T-cell (primary cell): ENCODE measurements at regions not wholly inside any gene's neighbourhood (a gene's known extent, or its start where the extent isn't known, plus 50 kb on each side); places are given as distances from the start of the nearest gene placed in this dataset.

Experiments used
- ATAC-seq, 4 experiments: fragments of 200-7000 bp in 3 of 4; fragments of 150-1000 bp in 1 of 4; cut with Tn5 transposase; replicated peaks in 1 of 4; 1 replicate in 3 of 4; 2 replicates in 1 of 4; pipeline ENCODE4 v1.10.0; 2021; ENCODE audit warnings: moderate library complexity in 3 of 4, mild to moderate bottlenecking in 2 of 4, moderate number of reproducible peaks in 1 of 4
- CTCF ChIA-PET, 2 donors: fragments of 300-600 bp; sonication (Branson Sonifier 250); formaldehyde crosslinking; loops; one replicate each; lab custom pipeline; 2022; ENCODE audit warnings: antibody characterized with exemption in 2 of 2; lab: Charles Lee
- POLR2A ChIA-PET, 2 donors: fragments of 300-600 bp; sonication (Branson Sonifier 250); formaldehyde crosslinking; loops; one replicate each; lab custom pipeline; 2022; ENCODE audit warnings: antibody characterized with exemption in 2 of 2; lab: Charles Lee
- DNase-seq, 35 experiments: peaks; one replicate each; pipeline versions ENCODE4 v3.0.0 to v3.0.0-alpha.2; 2013 to 2023
- H3K27ac ChIP-seq: one replicate; pipeline ENCODE4 v1.5.1; 2013; ENCODE audit warnings: low read length
- H3K27me3 ChIP-seq, 2 experiments: replicated peaks in 1 of 2; 1 replicate in 1 of 2; 2 replicates in 1 of 2; pipeline versions ENCODE4 v1.6.1 to v1.7.0; 2013; ENCODE audit warnings: low read length in 1 of 2, mixed read lengths in 1 of 2; ENCODE audit not compliant: control insufficient read depth in 2 of 2, insufficient read depth in 2 of 2; ENCODE audit errors: extremely low read depth in 1 of 2
- H3K36me3 ChIP-seq, 2 donors: 1 replicate in 1 of 2; 2 replicates in 1 of 2; pipeline versions ENCODE4 v1.6.1 to v1.7.0; 2013; ENCODE audit warnings: low read length in 1 of 2; ENCODE audit not compliant: control insufficient read depth in 2 of 2, insufficient read depth in 1 of 2; ENCODE audit errors: extremely low read depth in 1 of 2
- H3K4me1 ChIP-seq, 2 experiments: 1 replicate in 1 of 2; 2 replicates in 1 of 2; pipeline versions ENCODE4 v1.6.1 to v1.7.0; 2013; ENCODE audit warnings: low read length in 2 of 2, mixed read lengths in 1 of 2; ENCODE audit not compliant: insufficient read depth in 2 of 2, control insufficient read depth in 1 of 2; ENCODE audit errors: extremely low read depth in 1 of 2
- H3K4me3 ChIP-seq, 2 donors: 1 replicate in 1 of 2; 2 replicates in 1 of 2; pipeline versions ENCODE4 v1.5.1 to v1.7.0; 2013; ENCODE audit warnings: mild to moderate bottlenecking in 2 of 2, low read length in 1 of 2, moderate library complexity in 1 of 2; ENCODE audit not compliant: control insufficient read depth in 1 of 2; ENCODE audit errors: extremely low read depth in 1 of 2
- H3K9me3 ChIP-seq: 2 replicates; pipeline ENCODE4 v1.7.0; 2013
- H3K27ac Mint-ChIP-seq, 2 donors: one replicate each; pipeline ENCODE4 v1.8.0; 2020 to 2021; ENCODE audit warnings: mild to moderate bottlenecking in 2 of 2, mixed read lengths in 2 of 2
- H3K27me3 Mint-ChIP-seq, 2 donors: one replicate each; pipeline ENCODE4 v1.8.0; 2021 to 2022; ENCODE audit warnings: mixed read lengths in 2 of 2
- H3K36me3 Mint-ChIP-seq: one replicate; pipeline ENCODE4 v1.8.0; 2021; ENCODE audit warnings: mixed read lengths
- H3K4me1 Mint-ChIP-seq, 3 donors: one replicate each; pipeline ENCODE4 v1.8.0; 2020 to 2022; ENCODE audit warnings: mixed read lengths in 3 of 3, mild to moderate bottlenecking in 1 of 3
- H3K4me3 Mint-ChIP-seq, 3 donors: one replicate each; pipeline ENCODE4 v1.8.0; 2020 to 2022; ENCODE audit warnings: mild to moderate bottlenecking in 3 of 3, mixed read lengths in 3 of 3, moderate library complexity in 3 of 3
- H3K9me3 Mint-ChIP-seq, 3 donors: one replicate each; pipeline ENCODE4 v1.8.0; 2020 to 2022; ENCODE audit warnings: mixed read lengths in 3 of 3
- WGBS: methylation state at CpG from one replicate; pipeline ENCODE4 v1.1.5; 2013; ENCODE audit warnings: missing lambda C conversion rate; ENCODE audit not compliant: insufficient coverage; 5-methylcytosine and 5-hydroxymethylcytosine counted together

- peaks cover 0 to 3% (median 2%) of the 10 kb centered on the region in 3 donors for H3K9me3 Mint-ChIP-seq
- POLR2A ChIA-PET: no interaction called here
- no peak overlapping the region for H3K4me3 Mint-ChIP-seq
- H3K36me3 Mint-ChIP-seq: no peaks in the 10 kb centered on the region
- no peaks in the 10 kb centered on the region for H3K4me1 ChIP-seq
- DNase-seq (no peak), ATAC-seq (no peak)
- no peaks in the 10 kb centered on the region for H3K4me1 Mint-ChIP-seq
- H3K4me3 ChIP-seq: no peak overlapping the region
- no peaks in the 10 kb centered on the region for H3K27me3 ChIP-seq
- no peaks in the 10 kb centered on the region for H3K36me3 ChIP-seq
- no peak overlapping the region for H3K27ac Mint-ChIP-seq
- CTCF ChIA-PET: no interaction called here
- peaks cover 0 to 3% of the 10 kb centered on the region in 2 donors for H3K27me3 Mint-ChIP-seq
- H3K9me3 ChIP-seq: no peaks in the 10 kb centered on the region
- WGBS: 97% methylated on average over 2 of the region's 3 CpGs
- H3K27ac ChIP-seq: no peak overlapping the region
Observed at GRCh38 chr12:19979584-19979983, 388.8 kb upstream of the PDE3A start.

- POLR2A ChIA-PET: no interaction called here
- DNase-seq (no peak), ATAC-seq (no peak)
- no CpG with 5 or more reads among the region's 2 CpGs for WGBS
- no peaks in the 10 kb centered on the region for H3K36me3 Mint-ChIP-seq
- no peak overlapping the region for H3K27ac Mint-ChIP-seq
- H3K9me3 Mint-ChIP-seq: peaks cover 0 to 3% (median 2%) of the 10 kb centered on the region in 3 donors
- H3K4me3 Mint-ChIP-seq: no peak overlapping the region
- H3K4me1 Mint-ChIP-seq: no peaks in the 10 kb centered on the region
- Histone ChIP-seq H3K4me1 (no peaks in the 10 kb centered on the region), H3K9me3 (no peaks in the 10 kb centered on the region), H3K27me3 (no peaks in the 10 kb centered on the region), H3K4me3 (no peak overlapping the region), H3K27ac (no peak overlapping the region), H3K36me3 (no peaks in the 10 kb centered on the region)
- H3K27me3 Mint-ChIP-seq: no peaks in the 10 kb centered on the region
- CTCF ChIA-PET: no interaction called here
Observed at GRCh38 chr12:19981944-19982343, 386.4 kb upstream of the PDE3A start.

- WGBS: 60% methylated on average over 1 of the region's 2 CpGs
- peaks cover 0 to 4% of the 10 kb centered on the region in 2 donors for H3K27me3 Mint-ChIP-seq
- no peaks in the 10 kb centered on the region for H3K4me1 Mint-ChIP-seq
- ATAC-seq: no peak
- H3K27me3 ChIP-seq: no peaks in the 10 kb centered on the region
- H3K4me3 ChIP-seq: no peak overlapping the region
- POLR2A ChIA-PET: no interaction called here
- H3K9me3 Mint-ChIP-seq: no peaks in the 10 kb centered on the region
- H3K36me3 Mint-ChIP-seq: no peaks in the 10 kb centered on the region
- no peak overlapping the region for H3K4me3 Mint-ChIP-seq
- no peak overlapping the region for H3K27ac ChIP-seq
- no peaks in the 10 kb centered on the region for H3K4me1 ChIP-seq
- H3K27ac Mint-ChIP-seq: no peak overlapping the region
- DNase-seq: no peak
- no peaks in the 10 kb centered on the region for H3K9me3 ChIP-seq
- H3K36me3 ChIP-seq: no peaks in the 10 kb centered on the region
- CTCF ChIA-PET: no interaction called here
Observed at GRCh38 chr12:19988001-19988400, 380.3 kb upstream of the PDE3A start.

- 56% methylated on average over 2 of the region's 3 CpGs for WGBS
- Histone ChIP-seq H3K36me3 (no peaks in the 10 kb centered on the region), H3K4me3 (no peak overlapping the region), H3K9me3 (no peaks in the 10 kb centered on the region), H3K27me3 (no peaks in the 10 kb centered on the region), H3K4me1 (no peaks in the 10 kb centered on the region), H3K27ac (no peak overlapping the region)
- H3K27me3 Mint-ChIP-seq: peaks cover 0 to 4% of the 10 kb centered on the region in 2 donors
- ATAC-seq: no peak
- DNase-seq: no peak
- CTCF ChIA-PET: no interaction called here
- H3K9me3 Mint-ChIP-seq: peaks cover 0 to 1% (median under 1%) of the 10 kb centered on the region in 3 donors
- no peaks in the 10 kb centered on the region for H3K36me3 Mint-ChIP-seq
- POLR2A ChIA-PET: no interaction called here
- no peak overlapping the region for H3K4me3 Mint-ChIP-seq
- H3K4me1 Mint-ChIP-seq: no peaks in the 10 kb centered on the region
- H3K27ac Mint-ChIP-seq: no peak overlapping the region
Observed at GRCh38 chr12:19988459-19988873, 379.9 kb upstream of the PDE3A start.

- no peak for DNase-seq
- no peak overlapping the region for H3K27ac ChIP-seq
- ATAC-seq: no peak
- POLR2A ChIA-PET: no interaction called here
- Mint-ChIP-seq H3K4me3 (no peak overlapping the region), H3K27me3 (peaks cover 0 to 4% of the 10 kb centered on the region in 2 donors), H3K4me1 (no peaks in the 10 kb centered on the region), H3K27ac (no peak overlapping the region), H3K36me3 (no peaks in the 10 kb centered on the region), H3K9me3 (peaks cover 0 to 5% (median 4%) of the 10 kb centered on the region in 3 donors)
- H3K4me1 ChIP-seq: no peaks in the 10 kb centered on the region
- H3K36me3 ChIP-seq: no peaks in the 10 kb centered on the region
- CTCF ChIA-PET: no interaction called here
- H3K4me3 ChIP-seq: no peak overlapping the region
- no peaks in the 10 kb centered on the region for H3K9me3 ChIP-seq
- no CpG with 5 or more reads among the region's 1 CpG for WGBS
- no peaks in the 10 kb centered on the region for H3K27me3 ChIP-seq
Observed at GRCh38 chr12:19988948-19989347, 379.4 kb upstream of the PDE3A start.

GRCh38 chr12:19991146-19991545 is 377.2 kb upstream of the PDE3A start:
- 65% methylated on average over 2 of the region's 3 CpGs for WGBS
- POLR2A ChIA-PET: no interaction called here
- CTCF ChIA-PET: no interaction called here
- Histone ChIP-seq H3K9me3 (no peaks in the 10 kb centered on the region), H3K27ac (no peak overlapping the region), H3K27me3 (no peaks in the 10 kb centered on the region), H3K36me3 (no peaks in the 10 kb centered on the region), H3K4me3 (no peak overlapping the region), H3K4me1 (no peaks in the 10 kb centered on the region)
- ATAC-seq (no peak), DNase-seq (no peak)
- Mint-ChIP-seq H3K4me1 (no peaks in the 10 kb centered on the region), H3K4me3 (no peak overlapping the region), H3K36me3 (no peaks in the 10 kb centered on the region), H3K27me3 (peaks cover 0 to 4% of the 10 kb centered on the region in 2 donors), H3K27ac (no peak overlapping the region), H3K9me3 (peaks cover 0 to 5% (median 4%) of the 10 kb centered on the region in 3 donors)

- H3K36me3 ChIP-seq: no peaks in the 10 kb centered on the region
Observed at GRCh38 chr12:19992311-19992710, 376.0 kb upstream of the PDE3A start.

More at GRCh38 chr12:19992311-19992710, 376.0 kb upstream of the PDE3A start:
- Mint-ChIP-seq H3K4me3 (no peak overlapping the region), H3K27ac (no peak overlapping the region), H3K4me1 (no peaks in the 10 kb centered on the region), H3K9me3 (peaks cover 0 to 5% (median 4%) of the 10 kb centered on the region in 3 donors), H3K36me3 (no peaks in the 10 kb centered on the region), H3K27me3 (peaks cover 0 to 4% of the 10 kb centered on the region in 2 donors)
- H3K4me1 ChIP-seq: no peaks in the 10 kb centered on the region
- ATAC-seq (no peak), DNase-seq (no peak)
- CTCF ChIA-PET: no interaction called here
- no peaks in the 10 kb centered on the region for H3K27me3 ChIP-seq
- H3K9me3 ChIP-seq: no peaks in the 10 kb centered on the region
- H3K27ac ChIP-seq: no peak overlapping the region
- WGBS: 40% methylated on average over 1 of the region's 2 CpGs
- POLR2A ChIA-PET: no interaction called here
- no peak overlapping the region for H3K4me3 ChIP-seq
